AG10803 (cell line): ENCODE measurements at regions not wholly inside any gene's neighbourhood (a gene's known extent, or its start where the extent isn't known, plus 50 kb on each side); places are given as distances from the start of the nearest gene placed in this dataset.

ENCODE experiments used
- DNase-seq: peaks from one replicate; pipeline ENCODE4 v3.0.0; 2010; ENCODE audit warnings: low read depth
- H3K4me3 ChIP-seq: 2 replicates; pipeline ENCODE4 v1.5.1; 2011; ENCODE audit warnings: mild to moderate bottlenecking, low read length, control low read depth
- TF ChIP-seq, protein P1 (sequence below): conservative IDR thresholded peaks from 2 replicates; pipeline ENCODE4 v1.5.1; 2011; ENCODE audit warnings: mild to moderate bottlenecking, low read length, control low read depth, inconsistent platforms

DNA sequence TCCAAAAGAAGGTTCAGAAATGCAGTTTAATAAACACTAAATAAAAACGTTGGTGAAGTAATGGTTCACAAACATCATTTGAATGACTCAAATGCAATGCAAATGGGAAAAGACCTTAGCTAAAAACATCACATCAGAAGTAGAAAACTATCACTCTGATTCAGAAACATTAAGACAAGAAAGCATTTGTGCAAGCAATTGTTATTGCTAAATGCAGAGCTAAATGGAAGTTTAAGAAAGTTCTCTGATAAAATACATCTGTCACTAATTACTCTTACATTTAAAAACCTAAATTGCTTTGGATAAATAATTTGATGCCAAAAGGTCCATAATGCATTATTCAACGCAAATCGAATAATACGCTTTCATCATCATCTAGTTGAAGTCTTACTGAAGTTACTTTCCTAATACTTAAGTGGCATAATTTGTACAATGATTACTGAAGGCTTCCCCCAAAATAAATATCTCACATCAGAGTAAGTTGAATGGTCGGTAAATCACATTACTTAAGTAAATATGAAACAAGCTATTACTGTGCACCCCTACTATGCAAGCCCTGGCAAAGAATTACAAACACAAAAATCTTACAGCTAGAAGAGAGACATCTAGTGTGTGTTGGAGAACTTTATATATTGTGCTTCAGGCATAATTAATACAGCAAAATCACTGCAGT lies 105.7 kb upstream of the KCTD1 start:
- no peak for DNase-seq
- H3K4me3 ChIP-seq, result no peak overlapping the region
- TF ChIP-seq, protein P1, sequence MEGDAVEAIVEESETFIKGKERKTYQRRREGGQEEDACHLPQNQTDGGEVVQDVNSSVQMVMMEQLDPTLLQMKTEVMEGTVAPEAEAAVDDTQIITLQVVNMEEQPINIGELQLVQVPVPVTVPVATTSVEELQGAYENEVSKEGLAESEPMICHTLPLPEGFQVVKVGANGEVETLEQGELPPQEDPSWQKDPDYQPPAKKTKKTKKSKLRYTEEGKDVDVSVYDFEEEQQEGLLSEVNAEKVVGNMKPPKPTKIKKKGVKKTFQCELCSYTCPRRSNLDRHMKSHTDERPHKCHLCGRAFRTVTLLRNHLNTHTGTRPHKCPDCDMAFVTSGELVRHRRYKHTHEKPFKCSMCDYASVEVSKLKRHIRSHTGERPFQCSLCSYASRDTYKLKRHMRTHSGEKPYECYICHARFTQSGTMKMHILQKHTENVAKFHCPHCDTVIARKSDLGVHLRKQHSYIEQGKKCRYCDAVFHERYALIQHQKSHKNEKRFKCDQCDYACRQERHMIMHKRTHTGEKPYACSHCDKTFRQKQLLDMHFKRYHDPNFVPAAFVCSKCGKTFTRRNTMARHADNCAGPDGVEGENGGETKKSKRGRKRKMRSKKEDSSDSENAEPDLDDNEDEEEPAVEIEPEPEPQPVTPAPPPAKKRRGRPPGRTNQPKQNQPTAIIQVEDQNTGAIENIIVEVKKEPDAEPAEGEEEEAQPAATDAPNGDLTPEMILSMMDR, result no peak

DNA sequence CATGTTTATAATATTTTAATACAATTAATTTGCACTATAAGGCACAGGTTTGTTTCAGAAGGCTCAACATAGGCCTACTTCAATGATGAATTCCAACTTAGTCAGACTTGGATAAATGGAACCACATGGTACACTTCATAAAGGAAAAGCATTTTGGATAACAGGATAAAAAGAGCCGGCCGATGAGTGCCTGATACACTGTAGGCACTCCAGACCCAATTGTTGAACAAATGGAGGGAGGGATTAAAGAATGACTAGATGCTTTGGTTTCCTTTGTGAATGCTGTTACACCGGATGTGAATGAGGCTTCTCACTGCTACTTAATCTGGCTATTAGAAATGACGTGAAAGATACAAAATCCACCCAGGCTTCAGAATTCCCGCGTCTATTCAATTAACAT lies 104.1 kb upstream of the KCTD1 start:
- no peak for DNase-seq
- TF ChIP-seq, protein P1, result no peak
- no peak overlapping the region for H3K4me3 ChIP-seq

DNA sequence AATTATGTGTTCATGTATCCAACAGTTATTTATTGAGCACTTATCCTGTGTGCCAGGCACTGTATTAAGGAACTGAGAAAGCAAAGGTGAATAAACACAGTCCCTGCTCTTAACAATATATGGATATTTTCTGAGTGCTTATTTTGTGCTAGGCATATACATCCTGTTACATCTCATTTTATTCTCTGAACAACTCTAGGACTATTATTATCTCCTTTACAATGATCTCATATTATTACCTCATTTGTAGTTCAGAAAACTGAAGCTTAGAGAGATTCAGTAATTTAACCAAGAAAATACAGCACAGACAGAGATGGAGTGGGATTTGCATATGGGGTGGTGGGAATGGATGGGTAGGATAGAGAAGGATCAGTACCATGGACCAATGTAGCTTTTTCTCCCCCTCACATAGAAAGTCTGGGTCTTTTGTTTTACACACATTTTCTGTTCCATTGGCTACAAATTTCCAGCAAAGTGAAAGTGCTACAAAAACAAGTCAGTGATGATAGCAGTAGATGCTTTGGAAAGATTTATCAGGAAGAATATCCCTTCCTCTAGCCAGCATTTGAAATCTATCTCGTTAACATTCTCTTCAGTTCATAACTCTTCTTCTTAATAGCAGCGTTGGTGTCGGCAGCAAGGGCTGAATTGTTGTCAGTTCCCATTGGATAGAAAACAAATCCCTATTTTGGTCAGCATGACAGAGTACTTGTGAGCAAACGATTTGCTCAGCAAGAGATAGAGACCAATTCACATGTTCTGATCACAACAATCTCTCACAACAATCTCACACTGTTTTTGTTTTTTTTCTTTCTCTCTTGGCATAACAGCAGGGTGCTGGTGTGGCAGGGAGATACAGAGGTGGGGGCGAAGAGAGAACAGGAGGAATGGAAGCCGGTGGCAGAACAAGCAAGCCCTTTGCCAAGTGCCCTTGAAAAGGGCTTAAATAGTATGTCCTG lies 102.2 kb upstream of the KCTD1 start:
- H3K4me3 ChIP-seq, result no peak overlapping the region
- TF ChIP-seq, protein P1, result no peak
- DNase-seq, result no peak

DNA sequence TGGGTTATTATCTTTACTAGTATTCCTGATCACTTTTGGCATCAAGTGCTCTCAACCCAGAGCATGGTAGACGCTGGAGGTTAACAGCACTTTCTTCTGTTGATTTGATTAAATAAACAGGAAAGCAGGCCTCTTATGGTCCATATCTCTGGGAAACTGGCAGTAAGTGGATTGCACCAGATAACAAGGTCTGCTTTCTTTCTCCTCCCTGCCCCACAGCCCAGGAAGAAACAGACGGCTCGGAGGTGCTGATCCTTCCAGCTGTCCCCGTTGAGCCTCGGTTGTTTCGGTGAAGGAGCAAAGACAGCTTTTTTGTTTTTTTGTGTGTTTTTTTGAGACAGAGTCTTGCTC lies 100.8 kb upstream of the KCTD1 start:
- no peak overlapping the region for H3K4me3 ChIP-seq
- TF ChIP-seq, protein P1, result no peak
- DNase-seq, result no peak

DNA sequence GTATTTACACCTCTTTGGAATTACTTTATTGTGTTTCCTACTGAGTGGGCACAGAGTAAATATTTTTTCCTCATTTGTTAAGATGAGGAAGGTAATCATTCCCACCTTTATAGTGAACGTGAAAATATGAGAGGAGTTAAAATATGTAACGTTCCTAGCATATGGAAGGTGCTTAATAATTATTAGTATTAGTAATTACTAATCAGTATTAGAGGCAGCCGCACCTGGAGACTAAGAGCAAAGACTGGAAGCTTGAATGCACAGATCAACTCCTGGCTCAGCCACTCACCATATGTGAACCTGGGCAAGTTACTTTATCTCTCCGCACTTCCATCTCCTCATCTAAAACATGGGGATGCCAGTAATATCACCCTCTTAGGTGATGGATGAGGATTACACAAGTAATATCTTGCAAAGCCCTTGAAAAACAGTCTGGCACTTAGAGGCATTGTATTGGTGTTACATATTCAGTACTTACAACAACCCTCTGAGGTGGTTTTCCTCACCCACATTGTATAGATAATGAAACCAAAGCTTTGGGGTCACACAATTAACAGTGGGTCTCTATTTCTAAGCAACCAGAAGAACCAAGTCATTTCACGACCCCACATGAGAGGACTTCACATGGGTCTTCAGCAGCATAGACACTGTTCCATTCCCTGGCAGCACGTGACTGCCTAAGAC lies 100.3 kb upstream of the KCTD1 start:
- no peak overlapping the region for H3K4me3 ChIP-seq
- TF ChIP-seq, protein P1, result no peak
- DNase-seq, result no peak

DNA sequence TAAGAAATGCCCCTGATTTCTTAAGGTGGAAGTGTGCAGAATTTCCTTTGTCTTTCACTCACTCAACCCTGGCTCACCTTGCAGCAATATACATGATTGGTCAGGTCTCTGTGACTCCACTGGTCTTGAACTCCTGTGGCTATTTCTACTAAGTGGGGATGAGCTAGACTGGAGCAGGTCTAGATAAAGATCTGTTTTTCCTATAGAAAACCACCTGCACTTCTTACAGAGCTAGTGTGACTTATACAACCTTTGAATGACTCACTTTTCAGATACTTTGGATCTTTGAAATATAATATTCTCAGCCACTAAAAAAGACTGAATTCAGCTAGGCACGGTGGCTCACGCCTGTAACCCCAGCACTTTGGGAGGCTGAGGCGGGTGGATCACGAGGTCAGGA lies 98.5 kb upstream of the KCTD1 start:
- DNase-seq, result no peak
- TF ChIP-seq, protein P1, result no peak
- no peak overlapping the region for H3K4me3 ChIP-seq
